ENCODE measurements at regions not wholly inside any gene's neighbourhood (a gene's known extent, or its start where the extent isn't known, plus 50 kb on each side); places are given as distances from the start of the nearest gene placed in this dataset.

GRCh38 chr19:30171138-30171635 is 201.0 kb upstream of the ZNF536 start:
- DNase-seq (ENCODE audit: low spot score): no peak

DNA sequence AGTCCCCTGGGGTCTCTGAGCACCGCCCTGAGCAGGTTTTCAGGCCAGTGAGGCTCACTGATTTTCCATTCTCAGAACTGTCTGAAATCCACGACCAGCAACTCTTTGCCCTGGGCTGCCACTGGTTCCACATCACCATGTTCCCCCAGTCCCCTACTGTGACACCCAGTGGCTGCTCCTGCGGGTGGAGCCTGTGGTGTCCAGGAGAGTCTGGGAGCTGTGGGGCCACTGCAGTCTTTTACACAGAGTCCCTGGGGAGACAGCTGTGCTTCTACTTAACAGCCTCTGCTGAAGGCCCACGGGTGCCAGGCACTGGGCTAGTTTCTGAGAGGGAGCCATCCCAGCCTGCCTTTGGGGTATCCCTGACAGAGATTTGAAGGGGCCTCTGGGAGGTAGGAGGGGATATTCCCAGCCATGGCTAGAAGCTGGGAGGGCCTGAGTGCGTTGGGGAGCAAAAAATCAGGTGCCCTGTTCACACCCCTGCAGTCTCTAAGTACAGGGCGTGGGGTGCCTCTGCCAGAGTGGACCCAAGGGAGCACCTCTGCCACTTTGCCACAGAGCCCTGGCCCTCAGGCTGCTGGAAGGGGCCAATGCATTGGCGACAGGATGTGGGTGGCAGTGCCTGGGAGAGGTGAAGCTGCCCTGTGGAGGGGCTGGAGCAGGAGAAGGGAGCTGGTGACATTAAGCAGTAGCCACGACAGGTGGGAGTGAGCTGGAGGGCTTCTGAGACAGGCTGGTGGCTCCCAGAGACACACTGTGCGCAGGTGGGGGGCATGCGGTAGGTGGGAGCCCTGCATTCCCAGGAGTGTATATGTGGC is 200.2 kb upstream of the ZNF536 start:
- no peak for DNase-seq (ENCODE audit: low spot score)

GRCh38 chr19:30172613-30173242 is 199.5 kb upstream of the ZNF536 start:
- no peak for DNase-seq (ENCODE audit: low spot score)

- no peak for DNase-seq (ENCODE audit: low spot score)
Observed at GRCh38 chr19:30173593-30174356, 198.4 kb upstream of the ZNF536 start.

GRCh38 chr19:30174357-30174645 is 197.9 kb upstream of the ZNF536 start:
- DNase-seq (ENCODE audit: low spot score): no peak

DNA sequence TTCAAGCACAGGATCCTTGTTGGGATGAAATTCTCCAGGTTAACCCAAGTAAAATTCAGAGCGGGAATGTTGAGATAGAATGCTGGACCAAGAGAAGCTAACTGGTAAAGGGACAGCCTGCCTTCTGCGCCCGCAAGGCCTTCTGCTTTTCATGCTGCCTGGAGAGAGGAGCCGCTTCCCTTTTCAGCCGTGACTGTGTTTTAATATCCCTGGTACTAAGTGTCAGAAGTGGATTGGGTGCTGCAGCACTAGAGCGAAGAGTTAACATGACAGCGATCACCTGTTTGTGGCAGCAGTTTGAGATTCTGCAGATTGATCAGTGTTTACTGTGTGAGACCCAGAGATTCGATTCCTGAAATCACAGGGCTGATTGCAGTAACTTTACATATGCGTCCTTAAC is 197.4 kb upstream of the ZNF536 start:
- no peak for DNase-seq (ENCODE audit: low spot score)

GRCh38 chr19:30175987-30176386 is 196.2 kb upstream of the ZNF536 start:
- DNase-seq (ENCODE audit: low spot score): no peak

DNA sequence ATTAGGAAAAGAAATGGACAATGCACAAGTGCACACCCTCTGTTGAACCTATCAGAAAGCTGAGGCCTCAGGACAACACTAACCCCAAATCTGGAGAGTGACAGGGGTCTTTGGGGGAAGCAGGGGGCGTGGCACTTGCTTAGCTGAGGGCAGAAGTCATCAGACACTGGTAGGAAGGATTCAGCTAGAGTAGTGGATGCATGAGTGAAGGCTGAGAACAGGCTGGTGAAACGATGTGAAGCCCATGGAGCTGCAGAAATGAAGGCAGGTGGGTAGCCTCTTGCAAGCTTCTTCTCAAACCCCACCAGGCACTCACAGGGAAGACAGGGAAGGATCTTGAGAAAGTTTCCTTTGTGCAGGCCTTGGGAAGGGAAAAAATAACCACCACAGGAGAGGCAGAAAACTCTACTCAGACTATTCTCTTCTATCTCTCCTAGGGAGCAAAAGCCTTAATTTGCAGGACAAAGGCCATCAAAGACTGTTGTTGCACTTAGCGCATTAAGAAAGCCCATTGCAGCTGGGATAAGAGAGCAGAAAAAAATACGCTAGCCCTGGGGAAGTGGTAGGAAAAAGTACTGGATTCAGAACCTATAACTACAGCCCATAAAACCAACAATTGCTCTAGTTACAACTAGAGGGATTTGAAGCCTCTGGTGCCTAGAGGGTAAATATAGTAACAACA is 193.3 kb upstream of the ZNF536 start:
- DNase-seq (ENCODE audit: low spot score): no peak

DNA sequence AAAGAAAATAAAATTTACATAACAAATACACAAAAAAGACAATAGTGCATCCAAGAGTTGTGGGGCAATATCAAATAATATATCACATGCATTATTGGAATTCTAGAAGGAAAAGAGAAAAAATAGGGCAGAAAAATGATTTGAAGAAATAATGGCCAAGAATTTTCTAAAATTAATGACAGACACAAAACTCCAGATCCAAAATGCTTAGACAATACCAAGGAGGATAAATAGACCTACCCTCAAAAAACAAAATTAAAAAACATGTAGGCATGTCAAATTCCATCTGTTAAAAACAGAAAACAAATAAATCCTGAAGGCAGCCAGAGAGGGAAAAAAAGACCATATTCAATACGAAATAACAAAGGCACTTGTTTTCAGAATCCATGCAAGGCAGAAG is 191.5 kb upstream of the ZNF536 start:
- no peak for DNase-seq (ENCODE audit: low spot score)

DNA sequence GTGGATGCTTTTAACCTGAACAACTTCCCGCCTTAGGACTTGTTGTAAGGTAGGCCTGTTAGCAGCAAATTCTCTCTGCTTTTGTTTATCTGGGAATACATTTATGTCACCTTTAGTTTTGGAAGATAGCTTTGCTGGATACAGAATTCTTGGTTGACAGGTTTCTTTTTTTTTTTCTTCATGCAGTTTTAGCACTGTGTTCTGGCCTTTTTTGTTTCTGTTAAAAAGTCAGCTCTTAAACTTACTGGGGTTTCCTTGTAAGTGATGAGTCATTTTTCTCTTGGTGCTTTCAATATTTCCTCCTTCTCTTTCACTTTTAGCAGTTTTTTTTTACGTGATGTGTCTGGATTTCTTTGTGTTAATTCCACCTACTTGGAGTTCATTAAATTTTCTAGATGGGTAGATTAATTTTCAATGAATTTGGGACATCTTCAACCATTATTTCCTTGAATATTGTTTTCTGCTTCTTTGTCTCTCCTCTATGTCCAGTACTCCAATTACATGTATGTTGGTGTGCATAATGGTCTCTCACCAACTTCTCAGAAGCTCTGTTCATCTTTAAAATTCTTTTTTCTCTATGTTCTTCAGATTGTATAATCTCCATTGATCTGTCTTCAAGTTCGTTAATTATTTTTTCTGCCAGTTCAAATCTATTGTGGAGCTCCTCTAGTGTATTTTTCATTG is 188.2 kb upstream of the ZNF536 start:
- DNase-seq (ENCODE audit: low spot score): no peak

- DNase-seq (ENCODE audit: low spot score): no peak
Observed at GRCh38 chr19:30202060-30202600, 170.1 kb upstream of the ZNF536 start.

DNA sequence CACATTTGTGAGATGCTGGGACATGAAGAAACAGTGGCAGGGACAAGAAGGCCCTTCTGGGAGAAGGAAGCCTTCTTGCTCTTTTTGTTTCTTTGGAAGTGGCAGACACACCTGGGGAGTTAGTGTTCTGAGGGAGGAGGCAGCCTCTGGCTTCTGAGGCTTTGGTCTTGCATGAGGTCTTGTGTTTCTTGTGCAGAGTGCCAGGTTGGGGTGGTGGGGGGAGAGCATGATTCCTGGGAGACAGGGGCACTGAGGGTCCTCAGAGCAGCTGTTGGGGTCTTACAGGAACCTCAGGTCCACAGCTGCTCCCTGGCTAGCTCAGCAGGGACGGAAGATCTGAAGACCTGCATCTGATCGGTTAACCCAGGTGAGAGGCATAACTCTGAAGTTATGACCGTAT is 167.5 kb upstream of the ZNF536 start:
- no peak for DNase-seq (ENCODE audit: low spot score)

- no peak for DNase-seq (ENCODE audit: low spot score)
Observed at GRCh38 chr19:30206187-30206586, 166.0 kb upstream of the ZNF536 start.

- DNase-seq (ENCODE audit: low spot score): no peak
Observed at GRCh38 chr19:30207357-30207756, 164.8 kb upstream of the ZNF536 start.

GRCh38 chr19:30208436-30209060 is 163.6 kb upstream of the ZNF536 start:
- DNase-seq (ENCODE audit: low spot score): no peak

GRCh38 chr19:30209617-30210600 is 162.3 kb upstream of the ZNF536 start:
- no peak for DNase-seq (ENCODE audit: low spot score)

- no peak for DNase-seq (ENCODE audit: low spot score)
Observed at GRCh38 chr19:30212574-30212973, 159.6 kb upstream of the ZNF536 start.

GRCh38 chr19:30214651-30215051 is 157.5 kb upstream of the ZNF536 start:
- DNase-seq (ENCODE audit: low spot score): no peak

- DNase-seq (ENCODE audit: low spot score): no peak
Observed at GRCh38 chr19:30215248-30215647, 156.9 kb upstream of the ZNF536 start.

DNA sequence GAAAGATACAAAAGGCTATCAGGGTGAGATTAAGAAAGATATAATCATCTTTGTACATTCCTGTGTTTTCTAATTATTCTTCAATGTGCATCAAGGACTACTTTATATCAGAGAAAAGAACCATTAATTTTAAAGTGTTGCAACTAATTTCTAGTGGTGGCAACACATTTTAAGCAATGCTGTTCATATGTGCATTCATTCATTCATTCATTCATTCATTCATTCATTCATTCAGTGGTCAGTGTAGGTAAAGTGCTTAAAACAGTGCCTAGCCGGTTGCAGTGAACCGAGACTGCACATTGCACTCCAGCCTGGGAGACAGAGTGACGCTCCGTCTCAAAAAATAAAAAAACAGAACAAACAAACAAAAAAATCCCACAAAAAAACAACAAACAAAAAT is 155.7 kb upstream of the ZNF536 start:
- no peak for DNase-seq (ENCODE audit: low spot score)

Data from pons (tissue), 1 donor.